Activated CD8-positive, alpha-beta memory T cell treated with anti-CD3 and anti-CD28 coated beads for 4 hours (primary cell): ENCODE measurements at regions not wholly inside any gene's neighbourhood (a gene's known extent, or its start where the extent isn't known, plus 50 kb on each side); places are given as distances from the start of the nearest gene placed in this dataset.

Source experiments
- DNase-seq, 2 donors: peaks; one replicate each; pipeline ENCODE4 v3.0.0-alpha.2; 2020; ENCODE audit warnings: low read depth in 2 of 2

- DNase-seq: no peak
Measured at GRCh38 chr2:176813156-176813555, 399.4 kb upstream of the HNRNPA3 start.

- no peak for DNase-seq
Measured at GRCh38 chr2:176813621-176814049, 399.0 kb upstream of the HNRNPA3 start.

GRCh38 chr2:176814274-176814673, 398.3 kb upstream of the HNRNPA3 start:
- DNase-seq: no peak

GRCh38 chr2:176814740-176815367, 397.7 kb upstream of the HNRNPA3 start:
- DNase-seq: no peak

- DNase-seq: no peak
Measured at GRCh38 chr2:176817061-176817565, 395.5 kb upstream of the HNRNPA3 start.

- DNase-seq: no peak
Measured at GRCh38 chr2:176818076-176818475, 394.5 kb upstream of the HNRNPA3 start.

GRCh38 chr2:176818617-176819016, 394.0 kb upstream of the HNRNPA3 start:
- DNase-seq: no peak

GRCh38 chr2:176819306-176819705, 393.3 kb upstream of the HNRNPA3 start:
- no peak for DNase-seq

GRCh38 chr2:176820371-176820932, 392.1 kb upstream of the HNRNPA3 start:
- no peak for DNase-seq

- DNase-seq: no peak
Measured at GRCh38 chr2:176821350-176821749, 391.2 kb upstream of the HNRNPA3 start.

- no peak for DNase-seq
Measured at GRCh38 chr2:176822060-176822459, 390.5 kb upstream of the HNRNPA3 start.

- no peak for DNase-seq
Measured at GRCh38 chr2:176826356-176826755, 386.2 kb upstream of the HNRNPA3 start.

- no peak for DNase-seq
Measured at GRCh38 chr2:176826984-176827668, 385.5 kb upstream of the HNRNPA3 start.

- no peak for DNase-seq
Measured at GRCh38 chr2:176830362-176830761, 382.2 kb upstream of the HNRNPA3 start.

GRCh38 chr2:176832086-176832485, 380.5 kb upstream of the HNRNPA3 start:
- no peak for DNase-seq

GRCh38 chr2:176833671-176834070, 378.9 kb upstream of the HNRNPA3 start:
- no peak for DNase-seq

- no peak for DNase-seq
Measured at GRCh38 chr2:176834226-176834625, 378.4 kb upstream of the HNRNPA3 start.

- DNase-seq: no peak
Measured at GRCh38 chr2:176843208-176843607, 369.4 kb upstream of the HNRNPA3 start.

- no peak for DNase-seq
Measured at GRCh38 chr2:176844461-176844860, 368.1 kb upstream of the HNRNPA3 start.

GRCh38 chr2:176845718-176846117, 366.9 kb upstream of the HNRNPA3 start:
- no peak for DNase-seq

- no peak for DNase-seq
Measured at GRCh38 chr2:176847575-176847974, 365.0 kb upstream of the HNRNPA3 start.

- DNase-seq: no peak
Measured at GRCh38 chr2:176848844-176849243, 363.8 kb upstream of the HNRNPA3 start.
